ELF-1 (cell line): ENCODE measurements at regions not wholly inside any gene's neighbourhood (a gene's known extent, or its start where the extent isn't known, plus 50 kb on each side); places are given as distances from the start of the nearest gene placed in this dataset.

ENCODE experiments used
- DNase-seq: peaks from one replicate; pipeline ENCODE4 v3.0.0-alpha.2; 2016; ENCODE audit warnings: low read depth, low spot score

DNA sequence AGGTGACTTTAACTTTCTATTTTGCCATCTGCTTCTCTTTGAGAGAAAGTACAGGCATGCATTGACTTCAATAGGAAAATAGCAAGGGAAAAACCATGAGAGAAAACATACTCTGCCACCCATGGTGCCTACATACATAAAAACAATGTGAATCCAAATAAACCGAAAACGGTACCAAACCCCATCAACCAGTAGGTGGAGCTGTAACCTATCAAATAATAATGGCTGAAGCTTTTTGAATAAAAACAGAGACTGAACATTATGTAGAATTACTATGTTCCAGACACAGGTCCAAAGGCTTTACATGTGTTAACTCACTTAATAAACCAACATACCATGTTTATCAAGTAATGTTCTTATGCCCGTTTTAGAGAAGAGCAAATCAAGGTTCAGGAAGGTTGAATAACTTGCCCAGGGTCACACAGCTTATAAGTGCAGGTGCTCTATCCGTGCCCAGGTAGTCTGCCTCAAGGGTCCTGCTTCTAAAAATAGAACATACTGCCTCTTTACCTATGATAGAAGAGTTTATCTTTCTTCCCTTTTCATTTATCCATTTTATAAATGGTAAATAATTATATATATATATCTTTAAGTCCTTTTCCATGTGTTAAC is 293.9 kb upstream of the SYT4 start:
- DNase-seq: peak; percentile 11

DNA sequence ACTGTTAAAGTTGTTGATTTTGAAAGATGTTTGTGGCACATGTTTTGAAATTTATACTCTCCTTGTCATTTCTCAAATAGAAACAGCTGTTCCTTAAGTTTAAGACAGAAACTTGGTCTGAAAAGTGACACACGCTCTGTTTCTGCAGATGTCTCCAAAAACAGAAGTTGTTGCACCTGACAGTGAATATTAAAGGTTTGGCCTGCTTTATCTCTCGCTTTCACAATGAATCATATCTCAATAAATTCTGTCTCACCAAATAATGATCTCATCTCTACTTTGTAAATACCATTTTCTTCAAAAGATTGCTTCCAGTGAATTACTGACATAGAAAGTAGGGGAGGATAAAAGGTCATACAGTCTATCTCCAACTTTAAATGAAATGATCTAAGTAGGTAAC is 294.9 kb upstream of the SYT4 start:
- DNase-seq: no peak

DNA sequence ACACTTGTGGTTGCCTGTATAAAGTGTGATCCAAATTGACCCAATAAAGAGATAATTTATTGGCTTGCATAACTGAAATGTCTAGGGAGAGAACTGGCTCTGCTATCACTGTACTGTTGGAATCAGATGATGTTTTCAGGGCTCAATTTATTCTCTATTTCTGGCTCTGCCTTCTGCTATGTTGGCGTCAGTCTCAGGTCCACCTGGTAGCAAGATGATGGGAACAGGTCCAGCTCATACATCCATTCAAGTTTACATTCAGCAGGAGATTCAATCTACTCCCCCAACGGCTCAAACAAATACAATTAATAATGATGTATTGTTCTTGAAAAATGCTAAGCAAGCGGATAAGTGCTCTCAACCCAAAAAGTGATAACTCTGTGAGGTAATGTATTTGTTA is 297.7 kb upstream of the SYT4 start:
- no peak for DNase-seq

DNA sequence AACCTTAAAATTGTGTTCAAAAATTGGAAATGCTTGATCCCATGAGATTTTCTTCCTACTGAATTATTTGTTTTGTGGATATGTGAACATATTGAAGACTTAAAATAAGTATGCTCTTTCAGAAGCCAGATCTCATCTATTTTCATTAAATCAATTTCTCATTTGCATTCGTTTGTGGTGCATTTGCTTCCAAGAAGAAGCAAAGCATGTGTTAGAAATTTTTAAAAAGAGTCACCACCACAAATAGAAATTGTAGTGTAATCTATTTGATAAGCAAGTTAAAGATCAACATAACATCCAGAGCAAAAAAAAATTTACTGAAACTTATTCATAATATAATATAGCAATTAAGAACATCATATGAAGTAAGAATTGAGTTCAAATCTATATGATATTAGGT is 300.9 kb upstream of the SYT4 start:
- DNase-seq: no peak

DNA sequence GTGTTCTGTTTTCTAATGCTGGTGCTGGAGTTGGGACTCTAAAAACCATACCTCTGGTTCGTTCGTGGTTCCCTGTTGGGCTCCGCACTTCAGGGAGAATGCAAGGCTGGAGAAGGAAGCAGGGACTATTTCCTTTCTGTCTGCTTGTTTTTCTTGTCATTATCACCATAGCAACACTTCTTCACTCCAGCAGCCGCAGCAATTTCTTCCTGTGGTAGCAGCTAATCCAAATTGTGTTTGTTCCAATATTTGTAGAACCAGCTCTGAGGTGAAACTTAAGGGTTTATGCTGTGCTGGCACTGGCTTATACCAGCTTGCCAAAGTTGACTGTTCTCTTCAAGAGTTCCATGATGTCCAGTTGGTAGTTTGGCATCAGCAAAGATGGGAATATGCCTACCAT is 301.4 kb upstream of the SYT4 start:
- DNase-seq: no peak

DNA sequence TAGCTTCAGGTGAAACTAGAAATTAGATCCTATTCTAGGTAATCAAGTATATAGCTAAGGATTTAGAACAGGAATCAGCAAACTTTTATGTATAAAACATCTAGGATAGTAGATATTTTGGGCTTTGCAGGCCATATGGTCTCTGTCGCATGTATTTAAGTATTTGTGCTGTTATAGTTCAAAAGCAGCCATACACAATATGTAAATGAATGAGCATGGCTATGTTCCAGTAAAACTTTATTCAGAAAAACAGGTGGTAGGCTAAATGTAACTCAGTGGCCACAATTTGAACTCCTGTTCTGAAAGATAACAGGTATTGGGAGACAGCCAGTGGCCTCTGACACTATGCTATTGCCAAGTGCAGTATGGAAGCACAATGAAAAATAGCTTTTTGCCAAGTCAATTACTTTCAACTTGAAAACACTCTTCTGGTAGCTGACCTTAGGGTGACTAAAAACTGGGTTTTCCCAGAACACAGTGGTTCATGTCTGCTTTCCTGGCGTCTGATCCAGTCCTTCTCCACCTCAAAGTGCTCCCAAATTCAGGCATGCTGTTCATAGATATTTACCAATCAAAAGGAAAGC is 304.7 kb upstream of the SYT4 start:
- no peak for DNase-seq

DNA sequence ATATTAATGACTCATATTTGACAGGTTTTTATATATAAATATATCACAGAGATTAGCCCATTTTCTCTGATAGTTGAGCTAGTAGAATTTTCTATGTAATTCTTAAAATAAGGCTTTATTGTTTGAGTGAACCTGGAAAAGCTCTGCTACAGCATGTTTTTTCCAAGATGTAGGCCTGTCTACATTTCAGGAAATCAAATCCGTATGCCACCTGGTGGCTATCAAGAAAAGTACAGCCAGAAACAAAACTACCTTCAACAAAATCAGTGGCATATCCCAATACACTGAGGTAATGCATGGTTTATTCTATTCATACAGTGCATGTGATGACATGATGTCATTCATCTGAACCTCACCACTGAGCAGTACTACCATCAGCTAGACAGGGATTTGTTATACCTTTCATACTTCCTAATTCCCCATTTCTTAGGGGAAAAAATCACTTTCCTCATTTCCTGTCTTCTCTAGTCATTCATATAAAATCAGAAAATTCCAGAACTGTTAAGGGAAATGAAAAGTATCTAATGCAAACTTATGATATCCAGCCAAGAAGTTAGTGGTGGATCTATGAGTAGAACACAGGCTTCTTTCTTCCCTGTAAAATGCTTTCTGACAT is 310.4 kb upstream of the SYT4 start:
- no peak for DNase-seq

DNA sequence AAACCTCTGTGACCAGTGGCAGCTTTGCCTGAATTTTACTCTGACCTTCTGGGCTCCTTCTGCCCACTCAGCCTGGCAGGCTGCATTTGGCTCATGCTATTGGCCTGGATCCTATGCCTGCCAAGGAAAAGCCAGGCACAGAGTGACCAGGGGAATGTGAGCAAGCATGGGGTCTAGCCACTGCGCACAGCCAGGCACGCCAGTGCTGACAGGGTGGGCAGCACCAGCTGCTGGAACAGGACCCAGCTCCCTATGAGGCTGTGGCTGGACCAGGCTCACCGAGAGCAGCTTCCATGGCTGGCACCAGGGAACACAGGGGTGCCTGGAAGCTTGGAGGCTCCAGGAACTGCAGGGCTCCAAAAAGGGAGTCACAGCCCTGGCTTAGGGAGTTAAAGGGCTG is 311.5 kb upstream of the SYT4 start:
- DNase-seq: no peak

DNA sequence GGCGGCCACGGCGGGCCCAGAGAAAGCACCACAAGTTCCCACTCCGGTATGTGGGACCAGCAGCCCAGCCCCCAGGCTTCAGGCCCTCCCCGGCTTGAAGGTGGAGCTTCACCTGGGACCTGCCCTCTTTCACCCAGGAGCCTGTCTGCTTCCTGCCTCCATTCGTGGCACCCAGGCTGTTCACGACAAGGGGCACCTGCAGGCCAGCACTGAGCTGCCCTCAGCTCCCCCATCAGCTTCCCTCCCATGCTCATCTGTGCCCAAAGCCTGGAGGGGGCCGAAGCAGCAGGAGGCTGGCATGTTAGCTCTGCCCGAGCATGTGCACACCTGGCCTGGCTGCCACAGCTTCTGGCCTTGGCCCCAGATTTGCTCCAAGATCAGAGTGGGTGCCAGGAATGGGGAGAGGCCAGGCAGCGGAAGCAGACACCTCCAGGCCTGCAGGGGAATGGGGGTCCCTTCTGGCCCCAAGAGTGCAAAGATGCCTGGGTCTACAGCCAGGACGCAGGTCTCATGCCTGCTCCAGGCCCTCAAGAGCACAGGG is 312.4 kb upstream of the SYT4 start:
- DNase-seq: no peak

DNA sequence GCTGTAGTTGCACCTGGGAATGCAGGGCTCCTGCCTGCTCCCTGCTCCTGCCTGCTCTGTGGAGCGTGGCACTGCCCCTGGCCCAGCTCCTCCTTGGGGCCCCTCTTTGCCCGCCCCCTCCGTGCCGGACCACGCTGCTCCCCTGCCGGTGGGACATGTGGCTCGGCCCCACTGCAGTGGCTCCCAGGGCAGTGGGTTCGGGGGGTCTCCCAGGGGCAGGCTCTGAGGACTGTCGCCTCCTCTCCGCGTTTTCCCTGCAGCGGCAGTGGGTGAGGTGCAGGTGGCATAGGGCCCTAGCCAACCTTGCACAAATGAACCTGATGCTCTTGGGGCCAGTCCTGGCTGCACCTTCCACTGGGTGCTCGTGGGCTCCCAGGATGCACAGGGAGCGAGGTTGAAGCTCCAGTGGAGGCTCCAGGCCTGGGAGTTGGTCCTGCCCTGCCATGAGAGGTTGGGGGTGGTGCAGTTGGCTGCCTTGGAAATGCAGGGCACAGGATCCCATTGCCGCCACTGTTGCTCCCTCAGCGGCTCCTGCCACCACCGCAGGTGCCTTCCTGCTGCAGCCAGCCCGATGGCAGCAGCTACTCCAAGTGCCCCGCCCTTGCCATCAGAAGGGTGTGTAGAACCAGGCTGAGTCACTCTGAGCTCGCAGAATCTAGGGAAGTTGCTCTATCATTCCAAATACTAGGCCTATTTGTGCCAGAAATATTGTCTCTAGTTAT is 313.1 kb upstream of the SYT4 start:
- DNase-seq: no peak

DNA sequence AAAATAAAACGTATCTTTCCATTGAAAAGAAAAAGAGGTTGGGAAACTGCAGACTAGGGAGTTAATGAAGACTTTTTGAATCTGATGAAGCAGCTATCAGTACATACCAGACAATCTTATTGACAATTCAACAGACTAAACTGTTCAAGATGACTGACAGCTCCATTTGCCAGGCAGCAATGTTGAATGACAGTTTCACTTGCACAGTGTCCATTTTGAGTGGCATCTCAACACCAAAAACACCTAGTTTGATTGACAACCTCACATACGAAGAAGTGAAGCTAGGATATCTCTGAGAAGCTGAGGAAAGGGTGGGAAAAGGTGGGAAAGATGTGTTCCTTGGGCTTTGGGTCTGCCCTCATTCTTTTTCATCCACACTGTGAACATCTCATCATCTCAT is 315.0 kb upstream of the SYT4 start:
- no peak for DNase-seq

DNA sequence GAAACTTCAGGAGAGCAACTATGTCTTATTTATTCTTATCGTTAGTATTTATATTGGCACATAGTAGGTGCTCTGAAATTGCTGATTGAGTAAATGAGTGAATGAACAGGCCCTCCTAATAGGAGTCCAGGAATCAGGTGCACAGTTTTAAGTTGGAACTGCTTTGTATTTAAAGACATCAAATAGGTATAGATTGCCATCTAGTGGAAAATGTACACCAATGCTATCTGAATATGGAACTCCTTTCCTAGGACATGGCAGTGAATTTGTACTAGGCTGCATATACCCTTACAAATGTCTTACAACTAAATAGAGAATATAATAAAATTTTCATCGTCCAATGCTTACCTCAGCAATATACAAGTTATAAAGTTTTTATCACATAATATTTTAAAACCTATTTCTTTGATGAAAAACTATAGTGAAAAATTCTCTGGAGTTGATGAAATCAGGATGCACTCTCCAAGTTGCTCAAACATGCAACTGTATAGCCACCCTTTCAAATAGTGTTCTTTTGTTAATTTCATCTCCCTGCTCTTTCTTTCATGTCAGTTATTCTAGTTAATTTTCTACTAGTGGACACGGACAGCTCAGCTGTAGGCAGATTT is 318.9 kb upstream of the SYT4 start:
- DNase-seq: no peak

DNA sequence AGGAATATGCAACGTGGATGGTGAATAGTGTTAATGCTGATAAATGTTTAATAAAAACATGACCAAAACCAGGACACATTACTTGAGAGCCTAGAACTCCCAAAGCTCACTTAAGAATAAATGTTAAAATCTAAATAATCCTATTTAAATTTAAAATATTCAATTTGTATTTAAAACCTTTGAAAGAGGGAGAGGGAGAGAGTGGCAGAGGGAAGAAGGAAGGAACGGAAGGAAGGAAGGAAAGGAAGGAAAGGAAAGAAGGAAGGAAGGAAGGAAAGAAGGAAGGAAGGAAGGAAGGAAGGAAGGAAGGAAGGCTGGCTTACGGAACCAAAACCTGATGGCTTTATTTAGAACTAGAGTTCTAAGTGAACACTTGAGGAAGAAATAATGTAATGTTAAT is 324.1 kb upstream of the SYT4 start:
- no peak for DNase-seq

DNA sequence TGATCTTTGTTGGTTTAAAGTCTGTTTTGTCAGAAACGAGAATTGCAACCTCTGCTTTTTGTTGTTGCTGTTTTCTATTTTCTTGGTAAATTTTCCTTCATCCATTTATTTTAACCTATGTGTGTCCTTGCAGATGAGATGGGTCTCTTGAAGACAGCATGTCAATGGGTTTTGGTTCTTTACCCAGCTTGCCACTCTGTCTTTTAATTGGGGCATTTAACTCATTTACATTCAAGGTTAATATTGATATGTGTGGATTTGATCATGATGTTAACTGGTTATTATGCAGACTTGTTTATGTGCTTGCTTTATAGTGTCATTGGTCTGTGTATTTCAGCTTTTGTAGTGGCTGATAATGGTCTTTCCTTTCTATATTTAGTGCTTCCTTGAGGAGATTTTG is 327.9 kb upstream of the SYT4 start:
- DNase-seq: no peak

DNA sequence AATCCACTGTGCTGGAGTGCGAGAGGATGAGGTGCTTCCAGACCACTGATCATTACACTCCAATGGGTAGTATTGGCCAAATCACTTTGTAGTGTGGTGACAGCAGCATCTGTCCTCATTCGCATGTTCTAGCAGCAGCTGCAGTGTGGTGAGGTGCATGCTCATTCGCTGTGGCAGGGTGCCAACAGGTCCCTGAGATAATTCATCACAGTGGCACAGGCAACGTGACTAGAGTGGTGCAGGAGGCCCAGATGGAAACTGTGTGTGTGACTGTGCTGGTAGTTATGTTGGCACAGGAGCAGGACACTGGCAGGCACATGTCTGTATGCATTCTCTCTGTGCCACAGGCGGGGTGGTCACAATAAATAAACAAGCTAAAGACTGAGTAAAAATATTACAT is 329.5 kb upstream of the SYT4 start:
- no peak for DNase-seq

DNA sequence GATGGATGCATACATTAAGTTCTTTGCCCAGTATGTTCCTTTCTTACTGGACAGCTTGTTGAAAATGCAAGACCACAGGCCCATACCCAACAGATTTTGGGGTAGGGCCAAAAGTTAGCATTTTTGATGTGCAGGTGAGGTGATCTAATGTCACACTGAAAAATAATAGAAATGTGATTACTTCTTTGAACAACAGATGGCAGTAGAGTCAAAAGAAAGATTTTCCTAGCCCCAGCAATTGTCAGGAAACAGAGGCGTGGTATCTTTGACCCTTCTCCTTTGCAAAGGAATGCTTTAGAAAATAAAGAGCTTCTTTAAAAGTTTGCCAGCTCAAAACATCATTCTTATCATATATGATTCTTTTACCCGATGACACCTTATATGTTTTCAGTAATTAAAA is 343.6 kb upstream of the SYT4 start:
- DNase-seq: peak; percentile 6

DNA sequence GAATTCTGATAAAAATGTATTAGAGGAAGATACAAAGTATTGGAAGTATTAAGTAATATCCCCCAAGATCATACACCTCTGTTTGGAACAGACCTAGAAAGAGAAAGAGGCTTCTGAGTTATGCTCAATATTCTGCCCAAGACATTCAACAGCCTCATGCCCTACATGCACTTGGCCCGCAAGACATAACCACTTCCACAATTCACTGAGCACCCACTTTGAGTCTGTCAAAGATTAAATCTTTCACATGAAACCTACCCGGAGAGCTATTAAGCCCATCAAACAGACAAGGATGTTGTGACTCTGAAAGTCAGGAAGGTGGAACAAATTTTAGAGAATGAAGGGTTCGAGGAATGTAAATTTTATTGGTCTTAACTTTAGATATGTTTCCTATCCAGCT is 344.7 kb upstream of the SYT4 start:
- no peak for DNase-seq

DNA sequence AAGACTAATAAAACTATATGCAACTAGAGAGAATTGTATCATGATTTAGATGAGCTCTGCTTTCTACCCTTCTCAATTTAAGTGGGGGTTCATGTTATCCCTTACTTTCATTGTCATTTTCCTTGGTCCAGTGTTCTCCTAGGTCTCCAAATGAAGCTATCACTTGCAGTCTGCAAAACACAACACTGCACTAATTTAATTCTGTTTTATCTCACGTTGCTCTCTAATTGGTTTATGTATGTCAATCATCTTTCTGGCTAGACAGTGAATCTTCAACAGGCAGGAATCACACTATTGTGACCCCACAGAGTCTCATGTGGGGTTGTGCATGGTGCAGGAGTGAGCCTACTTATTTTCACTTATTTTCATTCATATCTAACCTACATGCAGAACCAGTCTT is 348.3 kb upstream of the SYT4 start:
- DNase-seq: no peak

DNA sequence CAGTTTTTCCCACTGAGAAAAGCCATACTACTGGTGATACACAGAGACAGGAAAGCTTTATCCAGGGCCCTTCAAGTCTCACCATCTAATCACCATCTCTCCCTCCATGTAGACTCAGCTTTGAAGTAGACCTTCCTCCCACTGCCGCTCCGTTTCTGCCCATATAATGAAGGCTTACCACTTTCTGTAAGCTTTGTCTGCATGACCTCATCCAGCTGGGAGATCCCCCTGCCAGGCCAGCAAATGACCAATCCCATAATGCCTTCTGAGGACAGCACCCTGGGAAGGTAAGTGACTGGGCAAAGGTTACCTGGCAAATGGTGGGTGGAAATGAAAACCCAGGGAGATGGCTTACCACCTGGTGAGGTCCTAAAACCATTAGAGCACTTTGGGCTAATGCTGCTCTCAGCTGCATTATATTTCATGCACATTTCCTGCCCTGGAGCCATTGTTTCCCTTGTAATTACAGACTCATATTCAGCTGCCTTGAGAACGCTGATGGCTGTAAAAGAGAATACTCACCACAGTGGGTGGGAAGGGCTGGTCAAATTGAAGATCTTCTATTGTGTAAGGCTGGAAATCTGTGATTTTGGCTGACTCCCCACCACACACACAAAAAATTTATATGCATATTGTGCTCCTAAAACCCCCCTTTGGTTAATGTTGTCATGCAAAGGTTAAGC is 350.7 kb upstream of the SYT4 start:
- DNase-seq: peak; percentile 15

DNA sequence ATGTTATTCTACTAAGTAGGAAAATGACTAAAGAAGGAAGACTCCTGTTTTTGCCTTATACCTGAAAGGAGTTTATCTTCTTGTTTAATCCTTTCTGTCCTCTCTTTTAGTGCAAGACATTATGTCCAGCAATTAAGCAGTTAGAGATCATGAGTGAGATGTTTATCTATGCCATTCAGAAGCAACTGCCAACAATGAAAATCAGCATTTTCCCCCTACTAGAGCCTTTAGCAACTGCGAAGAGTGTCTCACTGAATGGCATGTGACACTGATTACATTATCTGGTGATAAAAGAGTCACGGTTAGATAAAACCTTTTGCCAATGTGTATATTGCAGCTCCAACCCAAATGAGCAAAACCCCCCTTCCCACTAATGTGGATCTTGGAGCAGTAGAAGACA is 357.7 kb upstream of the SYT4 start:
- no peak for DNase-seq

DNA sequence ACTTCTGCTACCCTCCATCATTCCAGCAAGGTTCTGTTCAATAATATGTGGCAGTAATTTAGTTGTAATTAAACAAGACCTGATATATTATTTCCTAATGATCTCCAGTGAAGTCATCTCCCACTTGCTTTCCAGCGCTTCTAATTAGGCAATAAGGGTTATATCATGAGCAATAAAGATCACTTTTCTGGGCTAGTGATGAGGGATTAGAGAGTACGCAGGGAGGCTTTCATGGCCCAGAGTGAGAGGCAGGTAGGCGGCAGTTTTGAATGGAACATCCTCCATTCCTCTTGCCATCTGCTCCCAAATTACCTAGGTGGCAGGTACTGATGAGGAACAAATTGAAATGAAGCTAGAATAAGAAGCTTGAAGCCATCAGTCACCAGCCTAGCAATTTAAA is 358.1 kb upstream of the SYT4 start:
- DNase-seq: no peak
